ENCODE measurements at regions not wholly inside any gene's neighbourhood (a gene's known extent, or its start where the extent isn't known, plus 50 kb on each side); places are given as distances from the start of the nearest gene placed in this dataset.

DNA sequence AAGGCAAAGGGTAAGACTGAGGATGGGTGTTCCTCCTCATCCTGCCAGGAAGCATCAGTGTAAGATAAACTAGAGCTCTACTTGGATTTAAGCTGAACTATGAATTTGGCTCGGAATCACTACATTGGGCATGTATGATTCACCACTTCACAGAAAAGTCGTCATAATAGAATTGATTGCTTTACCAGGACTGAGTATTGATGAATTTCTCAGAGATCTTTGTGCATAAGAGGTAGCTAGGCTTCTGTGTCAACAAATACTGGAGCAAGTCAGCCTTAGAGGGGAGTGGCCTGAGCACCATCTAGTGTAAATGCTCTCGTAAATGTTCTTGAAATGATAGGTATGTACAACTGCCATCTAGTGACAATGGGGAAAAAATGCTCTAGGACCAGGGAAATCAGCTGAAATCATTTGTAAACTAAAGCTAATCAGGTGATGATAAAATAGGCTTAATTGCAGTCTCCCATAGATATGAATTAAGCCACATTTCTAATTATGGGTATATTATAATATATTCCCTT, 309.5 kb upstream of the FMR1 start:
- TF ChIP-seq YY1 (IDR thresholded peaks at IDR 0.05; ENCODE audit: low read depth) (no peak), ZBTB7A (IDR thresholded peaks at IDR 0.05; ENCODE audit: low read depth) (no peak), FOXM1 (IDR thresholded peaks at IDR 0.05; ENCODE audit: borderline replicate concordance, low read depth) (no peak), RAD21 (IDR thresholded peaks at IDR 0.05; ENCODE audit: low read depth) (no peak; the same call in 1 of the 2 replicates), NFIC (IDR thresholded peaks at IDR 0.05) (no peak), TEAD4 (IDR thresholded peaks at IDR 0.05) (no peak), TCF12 (IDR thresholded peaks at IDR 0.05; ENCODE audit: low read depth) (no peak), EGR1 (IDR thresholded peaks at IDR 0.05) (no peak), CREB1 (IDR thresholded peaks at IDR 0.05; ENCODE audit: low read depth) (no peak), EP300 (IDR thresholded peaks at IDR 0.05; ENCODE audit: borderline replicate concordance) (no peak), CEBPB (IDR thresholded peaks at IDR 0.05) (no peak), TAF1 (IDR thresholded peaks at IDR 0.05; ENCODE audit: low read depth) (no peak)
- TF ChIP-seq, protein P1, sequence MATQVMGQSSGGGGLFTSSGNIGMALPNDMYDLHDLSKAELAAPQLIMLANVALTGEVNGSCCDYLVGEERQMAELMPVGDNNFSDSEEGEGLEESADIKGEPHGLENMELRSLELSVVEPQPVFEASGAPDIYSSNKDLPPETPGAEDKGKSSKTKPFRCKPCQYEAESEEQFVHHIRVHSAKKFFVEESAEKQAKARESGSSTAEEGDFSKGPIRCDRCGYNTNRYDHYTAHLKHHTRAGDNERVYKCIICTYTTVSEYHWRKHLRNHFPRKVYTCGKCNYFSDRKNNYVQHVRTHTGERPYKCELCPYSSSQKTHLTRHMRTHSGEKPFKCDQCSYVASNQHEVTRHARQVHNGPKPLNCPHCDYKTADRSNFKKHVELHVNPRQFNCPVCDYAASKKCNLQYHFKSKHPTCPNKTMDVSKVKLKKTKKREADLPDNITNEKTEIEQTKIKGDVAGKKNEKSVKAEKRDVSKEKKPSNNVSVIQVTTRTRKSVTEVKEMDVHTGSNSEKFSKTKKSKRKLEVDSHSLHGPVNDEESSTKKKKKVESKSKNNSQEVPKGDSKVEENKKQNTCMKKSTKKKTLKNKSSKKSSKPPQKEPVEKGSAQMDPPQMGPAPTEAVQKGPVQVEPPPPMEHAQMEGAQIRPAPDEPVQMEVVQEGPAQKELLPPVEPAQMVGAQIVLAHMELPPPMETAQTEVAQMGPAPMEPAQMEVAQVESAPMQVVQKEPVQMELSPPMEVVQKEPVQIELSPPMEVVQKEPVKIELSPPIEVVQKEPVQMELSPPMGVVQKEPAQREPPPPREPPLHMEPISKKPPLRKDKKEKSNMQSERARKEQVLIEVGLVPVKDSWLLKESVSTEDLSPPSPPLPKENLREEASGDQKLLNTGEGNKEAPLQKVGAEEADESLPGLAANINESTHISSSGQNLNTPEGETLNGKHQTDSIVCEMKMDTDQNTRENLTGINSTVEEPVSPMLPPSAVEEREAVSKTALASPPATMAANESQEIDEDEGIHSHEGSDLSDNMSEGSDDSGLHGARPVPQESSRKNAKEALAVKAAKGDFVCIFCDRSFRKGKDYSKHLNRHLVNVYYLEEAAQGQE (IDR thresholded peaks at IDR 0.05; ENCODE audit: low read depth): no peak
- TF ChIP-seq, protein P2, sequence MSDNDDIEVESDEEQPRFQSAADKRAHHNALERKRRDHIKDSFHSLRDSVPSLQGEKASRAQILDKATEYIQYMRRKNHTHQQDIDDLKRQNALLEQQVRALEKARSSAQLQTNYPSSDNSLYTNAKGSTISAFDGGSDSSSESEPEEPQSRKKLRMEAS (IDR thresholded peaks at IDR 0.05): no peak
- TF ChIP-seq, protein P3, sequence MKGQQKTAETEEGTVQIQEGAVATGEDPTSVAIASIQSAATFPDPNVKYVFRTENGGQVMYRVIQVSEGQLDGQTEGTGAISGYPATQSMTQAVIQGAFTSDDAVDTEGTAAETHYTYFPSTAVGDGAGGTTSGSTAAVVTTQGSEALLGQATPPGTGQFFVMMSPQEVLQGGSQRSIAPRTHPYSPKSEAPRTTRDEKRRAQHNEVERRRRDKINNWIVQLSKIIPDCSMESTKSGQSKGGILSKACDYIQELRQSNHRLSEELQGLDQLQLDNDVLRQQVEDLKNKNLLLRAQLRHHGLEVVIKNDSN (IDR thresholded peaks at IDR 0.05): no peak

DNA sequence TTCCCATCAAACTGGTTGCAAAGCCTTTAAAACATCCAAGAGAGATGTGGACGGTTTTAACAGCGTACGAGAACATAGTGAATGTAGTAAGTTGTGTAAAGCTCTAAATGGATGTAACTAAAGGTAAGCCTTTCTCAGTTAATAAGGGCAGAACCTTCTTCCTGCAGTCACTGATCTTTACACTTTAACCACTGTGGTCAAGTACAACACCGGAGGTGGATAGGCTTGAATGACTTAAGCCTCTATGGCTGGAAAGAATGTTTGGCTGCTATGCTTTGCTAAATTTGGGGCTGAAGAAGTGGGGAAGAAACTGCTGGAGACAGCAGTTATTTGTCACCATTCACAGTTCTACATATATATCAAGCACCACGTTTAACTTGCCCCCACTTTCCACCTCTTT, 285.1 kb upstream of the FMR1 start:
- TF ChIP-seq CREB1 (IDR thresholded peaks at IDR 0.05; ENCODE audit: low read depth) (no peak), RAD21 (IDR thresholded peaks at IDR 0.05; ENCODE audit: low read depth) (no peak)
- TF ChIP-seq, protein P3 (IDR thresholded peaks at IDR 0.05): no peak
- TF ChIP-seq, protein P2 (IDR thresholded peaks at IDR 0.05): no peak

DNA sequence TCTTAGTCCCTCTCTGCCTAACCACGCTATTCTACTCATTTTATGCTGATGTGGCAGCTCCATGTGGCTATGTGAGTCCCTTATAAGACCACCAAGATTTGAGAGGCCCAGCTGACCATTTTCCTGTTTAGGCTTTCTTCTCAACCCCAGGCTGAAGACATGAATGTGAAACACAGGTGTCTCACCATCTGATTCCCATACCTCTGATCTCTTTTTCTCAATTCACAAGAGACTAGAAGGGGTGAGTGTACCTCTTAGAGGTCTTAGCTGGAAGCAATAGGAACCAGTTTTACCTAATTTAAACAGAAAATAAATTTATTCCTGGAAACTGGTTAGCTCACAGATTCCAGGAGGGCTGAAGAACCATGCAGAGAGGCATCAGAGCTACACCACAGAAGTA, 276.5 kb upstream of the FMR1 start:
- TF ChIP-seq CREB1 (IDR thresholded peaks at IDR 0.05; ENCODE audit: low read depth) (no peak), EGR1 (IDR thresholded peaks at IDR 0.05) (no peak), TCF12 (IDR thresholded peaks at IDR 0.05; ENCODE audit: low read depth) (no peak), CEBPB (IDR thresholded peaks at IDR 0.05) (no peak)

DNA sequence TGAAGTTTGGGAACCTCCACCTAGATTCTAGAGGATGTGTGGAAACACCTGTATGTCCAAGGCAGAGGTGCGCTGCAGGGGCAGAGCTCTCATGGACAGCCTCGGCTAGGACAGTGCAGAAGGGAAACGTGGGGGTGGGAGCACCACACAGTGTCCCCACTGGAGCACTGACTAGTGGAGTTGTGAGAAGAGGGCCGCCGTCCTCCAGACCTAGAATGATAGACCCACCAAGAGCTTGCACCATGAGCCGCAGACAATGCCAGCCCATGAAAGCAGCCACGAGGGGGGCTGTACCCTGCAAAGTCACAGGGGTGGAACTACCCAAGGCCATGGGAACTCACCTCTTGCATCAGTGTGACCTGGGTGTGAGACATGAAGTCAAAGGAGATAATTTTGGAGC, 274.5 kb upstream of the FMR1 start:
- TF ChIP-seq FOXM1 (IDR thresholded peaks at IDR 0.05; ENCODE audit: borderline replicate concordance, low read depth): no peak
- TF ChIP-seq, protein P3 (IDR thresholded peaks at IDR 0.05): no peak

DNA sequence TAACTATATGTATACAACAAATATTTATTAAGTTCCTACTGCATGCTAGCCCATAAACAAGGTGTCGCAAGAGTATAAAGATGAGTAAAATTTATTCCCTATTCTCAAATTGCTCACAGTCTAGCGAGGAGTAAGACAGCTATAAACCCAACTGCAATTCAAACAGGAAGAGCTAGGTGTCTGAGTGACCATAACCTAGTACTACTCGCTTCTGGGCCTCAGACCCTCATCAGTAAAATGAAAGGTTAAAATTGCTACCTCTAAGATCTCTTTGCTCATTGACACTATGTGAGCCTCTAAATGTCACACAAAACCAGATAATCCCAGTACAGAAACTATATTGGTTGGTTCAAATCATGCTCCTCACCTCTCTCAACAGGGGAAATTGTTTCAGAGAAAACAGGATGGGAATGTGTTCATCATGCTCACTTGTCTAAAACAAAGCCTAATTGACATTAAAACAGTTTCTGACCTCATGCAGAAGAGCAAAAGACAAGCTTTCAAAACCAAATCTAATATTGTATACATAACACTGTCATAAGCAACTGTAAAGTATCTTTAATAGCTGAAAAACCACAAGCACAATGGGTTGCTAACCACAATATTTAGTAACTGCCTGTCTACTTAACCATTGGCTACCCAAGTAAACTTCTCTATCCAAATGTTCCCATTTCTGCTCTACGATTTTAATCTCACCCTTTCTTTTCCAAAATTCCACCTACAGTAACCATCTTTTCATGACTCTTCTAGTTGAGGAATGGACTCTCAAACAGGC, 264.6 kb upstream of the FMR1 start:
- TF ChIP-seq TEAD4 (IDR thresholded peaks at IDR 0.05) (no peak), NFIC (IDR thresholded peaks at IDR 0.05) (no peak), EP300 (IDR thresholded peaks at IDR 0.05; ENCODE audit: borderline replicate concordance) (no peak), TCF12 (IDR thresholded peaks at IDR 0.05; ENCODE audit: low read depth) (no peak), YY1 (IDR thresholded peaks at IDR 0.05; ENCODE audit: low read depth) (no peak), CEBPB (IDR thresholded peaks at IDR 0.05) (no peak), CREB1 (IDR thresholded peaks at IDR 0.05; ENCODE audit: low read depth) (no peak), TAF1 (IDR thresholded peaks at IDR 0.05; ENCODE audit: low read depth) (no peak), RAD21 (IDR thresholded peaks at IDR 0.05; ENCODE audit: low read depth) (no peak), ZBTB7A (IDR thresholded peaks at IDR 0.05; ENCODE audit: low read depth) (no peak), EGR1 (IDR thresholded peaks at IDR 0.05) (no peak), FOXM1 (IDR thresholded peaks at IDR 0.05; ENCODE audit: borderline replicate concordance, low read depth) (no peak)
- TF ChIP-seq, protein P1 (IDR thresholded peaks at IDR 0.05; ENCODE audit: low read depth): no peak
- TF ChIP-seq, protein P3 (IDR thresholded peaks at IDR 0.05): no peak
- TF ChIP-seq, protein P2 (IDR thresholded peaks at IDR 0.05): no peak
